ENCODE measurements at regions not wholly inside any gene's neighbourhood (a gene's known extent, or its start where the extent isn't known, plus 50 kb on each side); places are given as distances from the start of the nearest gene placed in this dataset.

DNA sequence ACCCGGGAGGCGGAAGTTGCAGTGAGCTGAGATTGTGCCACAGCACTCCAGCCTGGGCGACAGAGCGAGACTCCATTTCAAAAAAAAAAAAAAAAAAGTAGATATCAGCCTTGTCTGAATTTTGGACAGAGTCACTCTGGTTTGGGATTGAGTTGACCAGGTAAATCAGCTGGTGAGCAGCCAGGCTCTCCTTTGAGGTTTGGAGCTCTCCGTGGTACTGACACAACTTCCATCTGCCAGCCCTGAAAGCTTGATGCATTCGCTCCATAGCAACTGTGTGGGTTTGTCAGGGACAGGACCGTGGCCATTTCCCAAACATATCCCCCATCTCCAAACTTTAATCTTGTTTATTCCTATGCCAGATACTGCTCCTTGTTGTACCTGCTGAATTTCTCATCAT is 155.2 kb downstream of the DMRTA2 start:
- DNase-seq (ENCODE audit: low spot score) = no peak
- no peak overlapping the region for H3K27ac ChIP-seq
- no peaks in the 10 kb centered on the region for H3K4me1 ChIP-seq (replicated peaks)
- no peak overlapping the region for H3K4me3 ChIP-seq
- no peak for TF ChIP-seq POLR2A (IDR thresholded peaks at IDR 0.05)
- TF ChIP-seq CTCF (IDR thresholded peaks at IDR 0.05) = no peak
- TF ChIP-seq POLR2AphosphoS5 (IDR thresholded peaks at IDR 0.05) = no peak
- H3K36me3 ChIP-seq = no peaks in the 10 kb centered on the region
- H3K27me3 ChIP-seq (replicated peaks; ENCODE audit: insufficient read depth) = no peaks in the 10 kb centered on the region
- intact Hi-C loops (cut with DNase I) = no loop called here
- 52% methylated on average over 7 of the region's 7 CpGs for WGBS
- H3K9me3 ChIP-seq = no peaks in the 10 kb centered on the region

- Histone ChIP-seq H3K36me3 (no peaks in the 10 kb centered on the region), H3K4me1 (replicated peaks) (no peaks in the 10 kb centered on the region), H3K4me3 (no peak overlapping the region), H3K27me3 (replicated peaks; ENCODE audit: insufficient read depth) (no peaks in the 10 kb centered on the region), H3K27ac (no peak overlapping the region), H3K9me3 (no peaks in the 10 kb centered on the region)
- intact Hi-C loops (cut with DNase I) = no loop called here
- WGBS = 53% methylated on average over 3 of the region's 3 CpGs
- DNase-seq (ENCODE audit: low spot score) = no peak
- TF ChIP-seq POLR2A (IDR thresholded peaks at IDR 0.05) (no peak), CTCF (IDR thresholded peaks at IDR 0.05) (no peak), POLR2AphosphoS5 (IDR thresholded peaks at IDR 0.05) (no peak)
Measured at GRCh38 chr1:50266509-50266908, 156.7 kb downstream of the DMRTA2 start.

- Histone ChIP-seq H3K27ac (no peak overlapping the region), H3K4me1 (replicated peaks) (no peaks in the 10 kb centered on the region), H3K9me3 (no peaks in the 10 kb centered on the region), H3K4me3 (no peak overlapping the region), H3K36me3 (no peaks in the 10 kb centered on the region), H3K27me3 (replicated peaks; ENCODE audit: insufficient read depth) (no peaks in the 10 kb centered on the region)
- intact Hi-C loops (cut with DNase I) = no loop called here
- no peak for DNase-seq (ENCODE audit: low spot score)
- 34% methylated on average over 3 of the region's 3 CpGs for WGBS
- TF ChIP-seq POLR2AphosphoS5 (IDR thresholded peaks at IDR 0.05) = no peak
- TF ChIP-seq CTCF (IDR thresholded peaks at IDR 0.05) = no peak
- no peak for TF ChIP-seq POLR2A (IDR thresholded peaks at IDR 0.05)
Measured at GRCh38 chr1:50265790-50266314, 157.1 kb downstream of the ELAVL4 start.

DNA sequence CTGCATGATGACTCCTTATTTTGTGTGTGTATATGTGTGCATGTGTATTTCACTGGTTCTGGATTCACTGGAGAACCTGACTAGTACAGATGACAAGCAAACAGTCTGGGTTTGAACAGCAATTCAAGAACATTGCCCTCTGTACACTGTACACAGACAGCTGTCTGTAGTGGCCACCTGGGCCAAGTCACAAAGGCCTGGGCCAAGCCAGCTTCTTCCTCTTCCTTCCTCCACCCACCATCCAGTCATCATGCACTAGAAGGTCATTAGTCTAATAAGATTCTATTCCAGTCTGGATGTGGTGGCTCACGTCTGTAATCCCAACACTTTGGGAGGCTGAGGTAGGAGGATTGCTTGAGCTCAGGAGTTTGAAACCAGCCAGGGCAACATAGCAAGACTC is 155.9 kb downstream of the ELAVL4 start:
- Histone ChIP-seq H3K36me3 (no peaks in the 10 kb centered on the region), H3K4me1 (replicated peaks) (no peaks in the 10 kb centered on the region), H3K4me3 (no peak overlapping the region), H3K9me3 (no peaks in the 10 kb centered on the region), H3K27me3 (replicated peaks; ENCODE audit: insufficient read depth) (no peaks in the 10 kb centered on the region), H3K27ac (no peak overlapping the region)
- 95% methylated on average over 1 of the region's 1 CpG for WGBS
- intact Hi-C loops (cut with DNase I) = no loop called here
- DNase-seq (ENCODE audit: low spot score) = no peak
- TF ChIP-seq POLR2A (IDR thresholded peaks at IDR 0.05) (no peak), POLR2AphosphoS5 (IDR thresholded peaks at IDR 0.05) (no peak), CTCF (IDR thresholded peaks at IDR 0.05) (no peak)

- no peak for DNase-seq (ENCODE audit: low spot score)
- TF ChIP-seq POLR2A (IDR thresholded peaks at IDR 0.05) (no peak), POLR2AphosphoS5 (IDR thresholded peaks at IDR 0.05) (no peak), CTCF (IDR thresholded peaks at IDR 0.05) (no peak)
- WGBS = 74% methylated on average over 1 of the region's 1 CpG
- H3K27me3 ChIP-seq (replicated peaks; ENCODE audit: insufficient read depth) = no peaks in the 10 kb centered on the region
- intact Hi-C loops (cut with DNase I) = no loop called here
- no peaks in the 10 kb centered on the region for H3K36me3 ChIP-seq
- no peaks in the 10 kb centered on the region for H3K9me3 ChIP-seq
- no peak overlapping the region for H3K4me3 ChIP-seq
- H3K27ac ChIP-seq = no peak overlapping the region
- H3K4me1 ChIP-seq (replicated peaks) = no peaks in the 10 kb centered on the region
Measured at GRCh38 chr1:50262436-50262835, 153.7 kb downstream of the ELAVL4 start.
